Lung (tissue), 12 donors: ENCODE measurements at regions not wholly inside any gene's neighbourhood (a gene's known extent, or its start where the extent isn't known, plus 50 kb on each side); places are given as distances from the start of the nearest gene placed in this dataset. TPM values are rescaled to one million over a fixed set of nuclear protein-coding genes. Genes with fewer than 3 reads are reported as not detected.

Source experiments
- ATAC-seq: fragments of 200-7000 bp; cut with Tn5 transposase; one replicate; pipeline ENCODE4 v1.9.1; 2020; ENCODE audit warnings: moderate number of reproducible peaks; ENCODE audit not compliant: insufficient read depth, low FRiP score
- DNase-seq, 3 donors: peaks; one replicate each; pipeline ENCODE4 v3.0.0-alpha.2; 2013 to 2017
- H3K27ac ChIP-seq, 2 donors: one replicate each; pipeline ENCODE4 v1.5.1; 2013; ENCODE audit warnings: mild to moderate bottlenecking in 2 of 2, moderate library complexity in 2 of 2, control low read depth in 1 of 2, inconsistent platforms in 1 of 2, low read depth in 1 of 2, low read length in 1 of 2
- H3K27me3 ChIP-seq, 3 donors: one replicate each; pipeline ENCODE4 v1.5.1; 2013; ENCODE audit warnings: low read length in 2 of 3; ENCODE audit not compliant: control insufficient read depth in 3 of 3, insufficient read depth in 3 of 3
- H3K36me3 ChIP-seq, 4 donors: one replicate each; pipeline ENCODE4 v1.5.1; 2013; ENCODE audit warnings: low read length in 4 of 4, mild to moderate bottlenecking in 1 of 4, moderate library complexity in 1 of 4; ENCODE audit not compliant: control insufficient read depth in 4 of 4, insufficient read depth in 4 of 4
- H3K4me1 ChIP-seq, 5 donors: one replicate each; pipeline ENCODE4 v1.5.1; 2013; ENCODE audit warnings: low read length in 5 of 5, mild to moderate bottlenecking in 2 of 5, moderate library complexity in 1 of 5; ENCODE audit not compliant: control insufficient read depth in 5 of 5, insufficient read depth in 5 of 5
- H3K4me3 ChIP-seq: one replicate; pipeline ENCODE4 v1.5.1; 2013; ENCODE audit warnings: mild to moderate bottlenecking, control low read depth, moderate library complexity
- H3K9ac ChIP-seq, 2 donors: one replicate each; pipeline ENCODE4 v1.5.1; 2013; ENCODE audit warnings: low read length in 2 of 2, control low read depth in 1 of 2; ENCODE audit not compliant: insufficient read depth in 1 of 2
- H3K9me3 ChIP-seq, 4 donors: one replicate each; pipeline ENCODE4 v1.5.1; 2013; ENCODE audit warnings: low read length in 3 of 4, mild to moderate bottlenecking in 1 of 4, moderate library complexity in 1 of 4; ENCODE audit not compliant: control insufficient read depth in 4 of 4, insufficient read depth in 3 of 4
- CTCF ChIP-seq: IDR thresholded peaks from 2 replicates; pipeline ENCODE4 v1.5.1; 2012; ENCODE audit warnings: mild to moderate bottlenecking; ENCODE audit errors: control extremely low read depth, extremely low read depth
- WGBS, 2 donors: extraction: QIAGEN DNeasy Blood & Tissue Kit; methylation state at CpG; one replicate each; pipeline ENCODE4 v1.1.7; 2013; 5-methylcytosine and 5-hydroxymethylcytosine counted together
- small RNA-seq: library from RNA; depleted of rRNA; stranded (forward); fragments of <200 nt; gene quantifications from one replicate; pipeline ENCODE3, GENCODE V24; 2014; ENCODE audit warnings: low replicate concordance
- donor health status: control.
- donor health status: control.
- donor health status: Bipolar disorder and iron deficiency.
- donor health status: healthy.
- donor health status: DM: yes; HTN: yes; CAD: no.

- ATAC-seq = no peak
- H3K27ac ChIP-seq = no peak overlapping the region
Observed at GRCh38 chr2:14572633-14573032, 59.9 kb upstream of the LRATD1 start.

GRCh38 chr2:14577843-14578242 lies 54.7 kb upstream of the LRATD1 start:
- no peak for TF ChIP-seq CTCF
- Histone ChIP-seq H3K36me3 (no peaks in the 10 kb centered on the region), H3K4me1 (no peaks in the 10 kb centered on the region), H3K4me3 (no peak overlapping the region), H3K27ac (no peak overlapping the region), H3K9ac (no peak overlapping the region), H3K27me3 (no peaks in the 10 kb centered on the region), H3K9me3 (no peaks in the 10 kb centered on the region)
- no peak for DNase-seq
- no peak for ATAC-seq
- 76% methylated on average over 4 of the region's 4 CpGs for WGBS, 2 donors

More at GRCh38 chr2:14572633-14573032, 59.9 kb upstream of the LRATD1 start:
- WGBS, 2 donors = 56 to 80% methylated on average over 2 of the region's 2 CpGs
- Histone ChIP-seq H3K9me3 (no peaks in the 10 kb centered on the region), H3K9ac (no peak overlapping the region), H3K4me3 (no peak overlapping the region), H3K27me3 (no peaks in the 10 kb centered on the region), H3K36me3 (no peaks in the 10 kb centered on the region), H3K4me1 (no peaks in the 10 kb centered on the region)
- no peak for TF ChIP-seq CTCF
- no peak for DNase-seq

Small RNA genes lying in the stretch of these regions (small RNA-seq; reads per million reads assigned to genes)
- gene RF00017 (not detected), gene RNU6-1288P (not detected)
